Body of pancreas (tissue), 4 donors: ENCODE measurements at regions not wholly inside any gene's neighbourhood (a gene's known extent, or its start where the extent isn't known, plus 50 kb on each side); places are given as distances from the start of the nearest gene placed in this dataset.

Experiments
- CTCF ChIP-seq, 7 experiments: fragments of 450-650 bp in 4 of 7; fragments of 200-600 bp in 3 of 7; sonication (generic) in 3 of 7; IDR thresholded peaks; one replicate each; pipeline ENCODE4 v1.5.1; 2016 to 2019; ENCODE audit warnings: antibody characterized with exemption in 7 of 7
- POLR2A ChIP-seq, 3 donors: fragments of 450-650 bp; IDR thresholded peaks; one replicate each; pipeline ENCODE4 v1.6.1; 2016; ENCODE audit warnings: antibody characterized with exemption in 3 of 3, mild to moderate bottlenecking in 2 of 3

GRCh38 chr4:104395168-104395614 is 99.5 kb downstream of the CXXC4 start:
- TF ChIP-seq CTCF (IDR thresholded peaks at IDR 0.05) (no peak), POLR2A (IDR thresholded peaks at IDR 0.05) (no peak)
